Upper lobe of left lung (tissue), 4 donors: ENCODE measurements at regions not wholly inside any gene's neighbourhood (a gene's known extent, or its start where the extent isn't known, plus 50 kb on each side); places are given as distances from the start of the nearest gene placed in this dataset.

Experiments used
- EP300 ChIP-seq, 4 donors: sonication (generic); formaldehyde crosslinking; IDR thresholded peaks; one replicate each; pipeline ENCODE4 v1.5.1; 2017; ENCODE audit warnings: antibody characterized with exemption in 4 of 4, control low read depth in 2 of 4
- POLR2A ChIP-seq, 4 donors: fragments of 450-650 bp; IDR thresholded peaks; one replicate each; pipeline ENCODE4 v1.5.1; 2016 to 2017; ENCODE audit warnings: antibody characterized with exemption in 4 of 4, mild to moderate bottlenecking in 2 of 4
- POLR2AphosphoS5 ChIP-seq, 2 donors: sonication (generic); formaldehyde crosslinking; IDR thresholded peaks; one replicate each; pipeline ENCODE4 v1.5.1; 2017; ENCODE audit warnings: antibody characterized with exemption in 2 of 2
- TF ChIP-seq, protein P1 (sequence below), 6 experiments: fragments of 450-650 bp in 4 of 6; fragments of 200-600 bp in 2 of 6; sonication (generic) in 2 of 6; IDR thresholded peaks; one replicate each; pipeline ENCODE4 v1.5.1; 2016 to 2019; ENCODE audit warnings: antibody characterized with exemption in 6 of 6

DNA sequence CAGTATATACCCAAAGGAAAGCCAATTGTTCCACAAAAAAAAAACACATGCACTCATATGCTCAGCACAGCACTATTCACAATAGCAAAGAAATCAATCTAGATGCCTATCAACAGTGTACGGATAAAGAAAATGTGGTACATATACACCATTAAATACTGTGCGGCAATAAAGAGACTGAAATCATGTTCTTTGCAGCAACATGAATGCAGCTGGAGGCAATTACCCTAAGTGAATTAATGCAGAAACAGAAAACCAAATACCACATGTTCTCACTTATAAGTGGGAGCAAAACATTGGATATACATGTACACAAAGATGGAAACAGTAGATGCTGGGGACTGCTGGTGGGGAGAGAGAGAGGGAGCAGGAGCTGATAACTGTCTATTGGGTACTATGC lies 124.2 kb upstream of the AADACL2 start:
- TF ChIP-seq, protein P1, sequence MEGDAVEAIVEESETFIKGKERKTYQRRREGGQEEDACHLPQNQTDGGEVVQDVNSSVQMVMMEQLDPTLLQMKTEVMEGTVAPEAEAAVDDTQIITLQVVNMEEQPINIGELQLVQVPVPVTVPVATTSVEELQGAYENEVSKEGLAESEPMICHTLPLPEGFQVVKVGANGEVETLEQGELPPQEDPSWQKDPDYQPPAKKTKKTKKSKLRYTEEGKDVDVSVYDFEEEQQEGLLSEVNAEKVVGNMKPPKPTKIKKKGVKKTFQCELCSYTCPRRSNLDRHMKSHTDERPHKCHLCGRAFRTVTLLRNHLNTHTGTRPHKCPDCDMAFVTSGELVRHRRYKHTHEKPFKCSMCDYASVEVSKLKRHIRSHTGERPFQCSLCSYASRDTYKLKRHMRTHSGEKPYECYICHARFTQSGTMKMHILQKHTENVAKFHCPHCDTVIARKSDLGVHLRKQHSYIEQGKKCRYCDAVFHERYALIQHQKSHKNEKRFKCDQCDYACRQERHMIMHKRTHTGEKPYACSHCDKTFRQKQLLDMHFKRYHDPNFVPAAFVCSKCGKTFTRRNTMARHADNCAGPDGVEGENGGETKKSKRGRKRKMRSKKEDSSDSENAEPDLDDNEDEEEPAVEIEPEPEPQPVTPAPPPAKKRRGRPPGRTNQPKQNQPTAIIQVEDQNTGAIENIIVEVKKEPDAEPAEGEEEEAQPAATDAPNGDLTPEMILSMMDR (IDR thresholded peaks at IDR 0.05) = no peak
- no peak for TF ChIP-seq POLR2AphosphoS5 (IDR thresholded peaks at IDR 0.05)
- no peak for TF ChIP-seq POLR2A (IDR thresholded peaks at IDR 0.05)
- TF ChIP-seq EP300 (IDR thresholded peaks at IDR 0.05) = no peak
